Stimulated activated naive B cell treated with anti-CD40 and anti-IgM and Interleukin-4, amounts not matched to agents 10 μg/mL and 1 μg/mL and 100 μg/mL, for 72 hours (primary cell): ENCODE measurements at regions not wholly inside any gene's neighbourhood (a gene's known extent, or its start where the extent isn't known, plus 50 kb on each side); places are given as distances from the start of the nearest gene placed in this dataset.
"Not testable (repeated sequence)": the region's sequence is repeated elsewhere in the genome, so short reads cannot be mapped to it uniquely, and the experiment has no call there.

Experiments
- ATAC-seq, 2 donors: fragments of 150-1000 bp; cut with Tn5 transposase; replicated peaks; 2 replicates each; pipeline ENCODE4 v1.10.0; 2021; ENCODE audit warnings: moderate library complexity in 1 of 2
- DNase-seq: peaks from one replicate; pipeline ENCODE4 v3.0.0; 2021
- H3K27ac Mint-ChIP-seq: one replicate; pipeline ENCODE4 v1.8.0; 2022; ENCODE audit warnings: mild to moderate bottlenecking, mixed read lengths
- H3K27me3 Mint-ChIP-seq, 2 donors: one replicate each; pipeline ENCODE4 v1.8.0; 2022; ENCODE audit warnings: mixed read lengths in 2 of 2
- H3K36me3 Mint-ChIP-seq, 2 donors: one replicate each; pipeline ENCODE4 v1.8.0; 2022; ENCODE audit warnings: mixed read lengths in 2 of 2, mild to moderate bottlenecking in 1 of 2
- H3K4me1 Mint-ChIP-seq, 2 donors: one replicate each; pipeline ENCODE4 v1.8.0; 2022; ENCODE audit warnings: mixed read lengths in 2 of 2, mild to moderate bottlenecking in 1 of 2
- H3K4me3 Mint-ChIP-seq, 2 donors: one replicate each; pipeline ENCODE4 v1.8.0; 2022; ENCODE audit warnings: mild to moderate bottlenecking in 2 of 2, mixed read lengths in 2 of 2, moderate library complexity in 1 of 2
- H3K9me3 Mint-ChIP-seq, 2 donors: one replicate each; pipeline ENCODE4 v1.8.0; 2022; ENCODE audit warnings: mixed read lengths in 2 of 2, mild to moderate bottlenecking in 1 of 2

DNA sequence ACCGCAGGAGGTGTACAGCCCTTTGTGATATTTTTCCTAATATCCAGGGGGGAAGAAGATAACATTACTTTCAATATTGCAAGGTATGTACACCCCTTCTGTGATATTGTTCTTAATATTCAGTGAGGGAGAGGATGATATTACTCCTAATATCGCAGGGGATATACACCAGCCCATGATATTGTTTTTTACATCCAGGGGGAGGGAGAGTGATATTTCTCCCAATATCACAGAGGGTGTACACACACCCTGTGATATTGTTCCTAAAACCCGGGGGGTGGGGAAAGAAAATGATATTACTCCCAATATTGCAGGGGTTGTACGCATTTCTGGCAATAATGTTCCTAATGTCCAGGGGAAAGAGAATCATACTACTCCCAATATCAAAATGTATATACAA, 58.0 kb upstream of the SLC25A48 start:
- Mint-ChIP-seq H3K27me3 (peaks cover 5 to 15% of the 10 kb centered on the region in 2 donors), H3K9me3 (no peaks in the 10 kb centered on the region), H3K36me3 (no peaks in the 10 kb centered on the region), H3K27ac (no peak overlapping the region), H3K4me1 (no peaks in the 10 kb centered on the region), H3K4me3 (no peak overlapping the region)
- DNase-seq (no peak), ATAC-seq (no peak)

GRCh38 chr5:135761746-135762145, 72.7 kb upstream of the SLC25A48 start:
- no peak for DNase-seq
- Mint-ChIP-seq H3K27ac (no peak overlapping the region), H3K9me3 (peaks cover 0 to 4% of the 10 kb centered on the region in 2 donors)

GRCh38 chr5:135759149-135759784, 75.2 kb upstream of the SLC25A48 start:
- no peak overlapping the region for H3K27ac Mint-ChIP-seq
- ATAC-seq (no peak), DNase-seq (no peak)
- no peak overlapping the region for H3K4me3 Mint-ChIP-seq
- H3K36me3 Mint-ChIP-seq: no peaks in the 10 kb centered on the region
- H3K27me3 Mint-ChIP-seq: peaks cover 0 to 6% of the 10 kb centered on the region in 2 donors
- H3K9me3 Mint-ChIP-seq: peaks cover 0 to 4% of the 10 kb centered on the region in 2 donors
- H3K4me1 Mint-ChIP-seq: no peaks in the 10 kb centered on the region

More at GRCh38 chr5:135761746-135762145, 72.7 kb upstream of the SLC25A48 start:
- Mint-ChIP-seq H3K27me3 (peaks cover 0 to 6% of the 10 kb centered on the region in 2 donors), H3K4me3 (no peak overlapping the region), H3K36me3 (no peaks in the 10 kb centered on the region), H3K4me1 (no peaks in the 10 kb centered on the region)
- ATAC-seq: no peak

- DNase-seq (no peak), ATAC-seq (peak in 1 of 2 donors; percentile 38)
- H3K36me3 Mint-ChIP-seq: no peaks in the 10 kb centered on the region
- peaks cover 0 to 1% of the 10 kb centered on the region in 2 donors for H3K4me1 Mint-ChIP-seq
- peaks cover 0 to 5% of the 10 kb centered on the region in 2 donors for H3K9me3 Mint-ChIP-seq
- H3K4me3 Mint-ChIP-seq: no peak overlapping the region
- no peak overlapping the region for H3K27ac Mint-ChIP-seq
- peaks cover 5 to 7% of the 10 kb centered on the region in 2 donors for H3K27me3 Mint-ChIP-seq
Observed at GRCh38 chr5:135753990-135754389, 80.5 kb upstream of the SLC25A48 start.

- no peak for ATAC-seq
- Mint-ChIP-seq H3K27me3 (peaks cover 5 to 8% of the 10 kb centered on the region in 2 donors), H3K4me1 (peaks cover 0 to 1% of the 10 kb centered on the region in 2 donors), H3K27ac (no peak overlapping the region), H3K9me3 (peaks cover 4 to 16% of the 10 kb centered on the region in 2 donors), H3K4me3 (no peak overlapping the region), H3K36me3 (no peaks in the 10 kb centered on the region)
- DNase-seq: no peak
Observed at GRCh38 chr5:135750506-135750905, 84.0 kb upstream of the SLC25A48 start.

- Mint-ChIP-seq H3K27me3 (peaks cover 5 to 8% of the 10 kb centered on the region in 2 donors), H3K4me1 (peaks cover 0 to 1% of the 10 kb centered on the region in 2 donors), H3K36me3 (no peaks in the 10 kb centered on the region), H3K27ac (no peak overlapping the region), H3K9me3 (peaks cover 7 to 16% of the 10 kb centered on the region in 2 donors), H3K4me3 (no peak overlapping the region)
- no peak for DNase-seq
- no peak for ATAC-seq
Observed at GRCh38 chr5:135747824-135748223, 86.6 kb upstream of the SLC25A48 start.

- ATAC-seq (no peak), DNase-seq (no peak)
- H3K27me3 Mint-ChIP-seq: peaks cover 5 to 8% of the 10 kb centered on the region in 2 donors
- H3K9me3 Mint-ChIP-seq: peaks cover 7 to 16% of the 10 kb centered on the region in 2 donors
- no peak overlapping the region for H3K27ac Mint-ChIP-seq
- no peaks in the 10 kb centered on the region for H3K36me3 Mint-ChIP-seq
- H3K4me1 Mint-ChIP-seq: peaks cover 0 to 1% of the 10 kb centered on the region in 2 donors
- no peak overlapping the region for H3K4me3 Mint-ChIP-seq
Observed at GRCh38 chr5:135745897-135746500, 88.5 kb upstream of the SLC25A48 start.

- ATAC-seq: no peak
- no peak overlapping the region for H3K4me3 Mint-ChIP-seq
- H3K36me3 Mint-ChIP-seq: no peaks in the 10 kb centered on the region
- peaks cover 7 to 11% of the 10 kb centered on the region in 2 donors for H3K9me3 Mint-ChIP-seq
- no peak overlapping the region for H3K27ac Mint-ChIP-seq
- no peak for DNase-seq
- no peaks in the 10 kb centered on the region for H3K4me1 Mint-ChIP-seq
- H3K27me3 Mint-ChIP-seq: no peaks in the 10 kb centered on the region
Observed at GRCh38 chr5:135743705-135744411, 90.6 kb upstream of the SLC25A48 start.

DNA sequence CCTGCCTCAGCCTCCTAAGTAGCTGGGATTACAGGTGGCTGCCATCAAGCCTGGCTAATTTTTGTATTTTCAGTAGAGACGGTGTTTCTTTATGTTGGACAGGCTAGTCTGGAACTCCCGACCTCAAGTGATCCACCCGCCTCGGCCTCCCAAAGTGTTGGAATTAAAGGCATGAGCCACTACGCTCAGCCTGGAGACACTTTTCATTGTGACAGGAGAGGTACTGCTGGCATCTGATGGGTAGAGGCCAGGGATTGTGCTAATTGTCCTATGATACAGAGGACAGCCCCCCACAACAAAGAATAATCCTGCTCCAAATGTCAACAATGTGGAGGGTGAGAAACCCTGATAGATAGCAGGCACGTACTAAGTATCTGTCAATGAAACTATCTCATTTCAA, 91.3 kb upstream of the SLC25A48 start:
- no peak overlapping the region for H3K4me3 Mint-ChIP-seq
- DNase-seq (no peak), ATAC-seq (no peak)
- H3K27me3 Mint-ChIP-seq: no peaks in the 10 kb centered on the region
- peaks cover 7 to 11% of the 10 kb centered on the region in 2 donors for H3K9me3 Mint-ChIP-seq
- no peaks in the 10 kb centered on the region for H3K36me3 Mint-ChIP-seq
- H3K27ac Mint-ChIP-seq: no peak overlapping the region
- no peaks in the 10 kb centered on the region for H3K4me1 Mint-ChIP-seq

- not testable (repeated sequence) for H3K4me3 Mint-ChIP-seq, H3K4me1 Mint-ChIP-seq, ATAC-seq, H3K36me3 Mint-ChIP-seq, H3K27ac Mint-ChIP-seq, DNase-seq, H3K27me3 Mint-ChIP-seq
- peaks cover 7 to 11% of the 10 kb centered on the region in 2 donors for H3K9me3 Mint-ChIP-seq
Observed at GRCh38 chr5:135742240-135742639, 92.2 kb upstream of the SLC25A48 start.

DNA sequence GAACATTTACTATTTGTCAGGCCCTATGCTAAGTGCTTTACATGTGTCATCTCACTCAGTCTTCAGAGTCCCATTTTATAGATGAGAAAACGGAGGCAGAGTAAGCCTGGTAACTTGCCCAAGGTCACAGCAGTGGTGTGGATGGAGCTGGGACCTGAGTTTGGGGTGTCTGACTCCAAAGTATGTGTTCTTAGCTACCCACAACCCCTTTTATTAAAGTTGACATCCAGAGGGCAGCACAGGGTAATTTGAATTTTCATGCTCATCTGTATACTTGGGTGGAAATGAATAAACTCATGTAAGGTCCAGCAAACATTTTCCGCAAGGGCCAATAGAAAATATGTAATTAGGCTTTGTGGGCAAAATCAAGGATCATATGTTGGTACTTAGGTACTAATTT, 93.4 kb upstream of the SLC25A48 start:
- Mint-ChIP-seq H3K36me3 (no peaks in the 10 kb centered on the region), H3K9me3 (peaks cover 5 to 6% of the 10 kb centered on the region in 2 donors), H3K27ac (no peak overlapping the region), H3K4me1 (no peaks in the 10 kb centered on the region), H3K27me3 (peaks cover 0 to 5% of the 10 kb centered on the region in 2 donors), H3K4me3 (no peak overlapping the region)
- ATAC-seq (no peak), DNase-seq (no peak)

GRCh38 chr5:135740475-135740874, 94.0 kb upstream of the SLC25A48 start:
- Mint-ChIP-seq H3K27me3 (peaks cover 4 to 10% of the 10 kb centered on the region in 2 donors), H3K36me3 (no peaks in the 10 kb centered on the region), H3K4me1 (no peaks in the 10 kb centered on the region), H3K27ac (no peak overlapping the region), H3K9me3 (peaks cover under 1 to 3% of the 10 kb centered on the region in 2 donors), H3K4me3 (no peak overlapping the region)
- DNase-seq: no peak
- ATAC-seq: no peak

DNA sequence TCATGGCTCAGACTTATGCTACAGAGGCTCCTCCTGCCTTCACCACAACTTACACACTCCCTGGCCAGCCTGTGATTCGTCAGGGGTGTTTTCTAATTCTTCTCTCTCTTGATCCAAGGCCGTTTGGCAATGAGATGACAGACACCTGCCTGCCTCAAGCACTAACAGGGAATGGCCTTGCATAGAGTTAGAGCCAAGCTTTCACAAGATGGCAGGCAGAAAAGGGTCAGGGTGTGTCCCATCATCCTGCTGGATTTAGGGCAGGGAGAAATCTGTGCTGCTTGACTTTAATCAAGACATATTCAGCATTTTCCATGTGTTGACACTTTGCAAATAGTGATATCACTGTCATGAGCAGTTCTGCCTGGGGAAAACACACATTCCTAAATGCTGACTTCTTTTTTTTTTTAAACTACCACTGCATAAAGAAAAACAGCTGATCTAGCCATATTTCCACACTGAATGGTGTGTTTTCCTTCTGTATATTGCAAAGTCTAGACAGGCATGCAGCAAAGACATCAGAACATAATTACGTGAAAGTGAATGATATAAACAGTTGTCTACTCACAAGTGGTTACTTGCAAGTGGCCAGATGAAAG, 95.0 kb upstream of the SLC25A48 start:
- no peak for DNase-seq
- Mint-ChIP-seq H3K27ac (no peak overlapping the region), H3K4me1 (no peaks in the 10 kb centered on the region)

GRCh38 chr5:135738564-135738875, 95.9 kb upstream of the SLC25A48 start:
- Mint-ChIP-seq H3K4me3 (no peak overlapping the region), H3K36me3 (no peaks in the 10 kb centered on the region), H3K27ac (no peak overlapping the region), H3K4me1 (no peaks in the 10 kb centered on the region), H3K27me3 (peaks cover 5 to 11% of the 10 kb centered on the region in 2 donors), H3K9me3 (no peaks in the 10 kb centered on the region)
- DNase-seq (no peak), ATAC-seq (no peak)

More for the DNA sequence above, 95.0 kb upstream of the SLC25A48 start:
- Mint-ChIP-seq H3K36me3 (no peaks in the 10 kb centered on the region), H3K4me3 (no peak overlapping the region), H3K9me3 (no peaks in the 10 kb centered on the region), H3K27me3 (peaks cover 5 to 11% of the 10 kb centered on the region in 2 donors)
- ATAC-seq: no peak
